Transverse colon (tissue), 4 donors: ENCODE measurements at regions not wholly inside any gene's neighbourhood (a gene's known extent, or its start where the extent isn't known, plus 50 kb on each side); places are given as distances from the start of the nearest gene placed in this dataset.

Source experiments
- CTCF ChIP-seq, 5 experiments: fragments of 200-600 bp in 3 of 5; fragments of 450-650 bp in 2 of 5; sonication (generic) in 3 of 5; IDR thresholded peaks; 1 replicate in 2 of 5; 2 replicates in 3 of 5; pipeline ENCODE4 v1.5.1; 2016 to 2017; ENCODE audit warnings: antibody characterized with exemption in 5 of 5, inconsistent platforms in 3 of 5, mild to moderate bottlenecking in 2 of 5, moderate library complexity in 1 of 5
- EP300 ChIP-seq: sonication (generic); formaldehyde crosslinking; IDR thresholded peaks from one replicate; pipeline ENCODE4 v1.6.1; 2017; ENCODE audit warnings: antibody characterized with exemption, low read depth
- POLR2A ChIP-seq: fragments of 450-650 bp; IDR thresholded peaks from one replicate; pipeline ENCODE4 v1.6.1; 2016; ENCODE audit warnings: antibody characterized with exemption, mild to moderate bottlenecking, moderate library complexity
- POLR2AphosphoS5 ChIP-seq, 3 donors: sonication (generic); formaldehyde crosslinking; IDR thresholded peaks; one replicate each; pipeline ENCODE4 v1.6.1; 2016; ENCODE audit warnings: antibody characterized with exemption in 3 of 3

DNA sequence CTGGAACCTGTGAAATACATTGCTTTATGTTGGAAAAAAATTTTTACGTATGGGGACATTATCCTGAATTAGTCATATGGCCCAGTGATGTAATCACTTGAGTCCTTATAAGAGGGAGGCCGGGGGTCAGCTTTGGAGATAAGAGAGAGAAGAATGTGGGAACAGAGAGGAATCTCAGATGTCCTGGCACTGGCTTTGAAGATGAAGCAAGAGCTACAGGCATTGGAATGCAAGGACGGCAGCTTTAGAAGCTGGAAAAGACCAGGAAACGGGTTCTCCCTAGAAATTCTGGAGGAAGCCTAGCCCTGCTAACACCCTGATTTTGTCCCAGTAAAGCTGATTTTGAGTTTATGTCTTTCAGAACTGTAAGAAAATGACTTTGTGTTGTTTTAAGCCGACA lies 1129.9 kb upstream of the GYPC start:
- TF ChIP-seq EP300, result no peak
- no peak for TF ChIP-seq CTCF (IDR thresholded peaks at IDR 0.05)
- TF ChIP-seq POLR2A, result no peak
- TF ChIP-seq POLR2AphosphoS5 (IDR thresholded peaks at IDR 0.05), result no peak
